ENCODE measurements at regions not wholly inside any gene's neighbourhood (a gene's known extent, or its start where the extent isn't known, plus 50 kb on each side); places are given as distances from the start of the nearest gene placed in this dataset.

GRCh38 chr7:33721895-33722294 is 183.4 kb upstream of the BMPER start:
- no peaks in the 10 kb centered on the region for H3K36me3 ChIP-seq
- H3K4me1 ChIP-seq = peaks cover 13% of the 10 kb centered on the region
- no peak for TF ChIP-seq CTCF (IDR thresholded peaks at IDR 0.05)
- DNase-seq = no peak
- H3K27ac ChIP-seq = no peak overlapping the region
- H3K4me3 ChIP-seq = no peak overlapping the region
- no peaks in the 10 kb centered on the region for H3K27me3 ChIP-seq (ENCODE audit: low read depth)
- ATAC-seq = no peak
- no peaks in the 10 kb centered on the region for H3K9me3 ChIP-seq
- intact Hi-C loops (cut with DNase I) = no loop called here

DNA sequence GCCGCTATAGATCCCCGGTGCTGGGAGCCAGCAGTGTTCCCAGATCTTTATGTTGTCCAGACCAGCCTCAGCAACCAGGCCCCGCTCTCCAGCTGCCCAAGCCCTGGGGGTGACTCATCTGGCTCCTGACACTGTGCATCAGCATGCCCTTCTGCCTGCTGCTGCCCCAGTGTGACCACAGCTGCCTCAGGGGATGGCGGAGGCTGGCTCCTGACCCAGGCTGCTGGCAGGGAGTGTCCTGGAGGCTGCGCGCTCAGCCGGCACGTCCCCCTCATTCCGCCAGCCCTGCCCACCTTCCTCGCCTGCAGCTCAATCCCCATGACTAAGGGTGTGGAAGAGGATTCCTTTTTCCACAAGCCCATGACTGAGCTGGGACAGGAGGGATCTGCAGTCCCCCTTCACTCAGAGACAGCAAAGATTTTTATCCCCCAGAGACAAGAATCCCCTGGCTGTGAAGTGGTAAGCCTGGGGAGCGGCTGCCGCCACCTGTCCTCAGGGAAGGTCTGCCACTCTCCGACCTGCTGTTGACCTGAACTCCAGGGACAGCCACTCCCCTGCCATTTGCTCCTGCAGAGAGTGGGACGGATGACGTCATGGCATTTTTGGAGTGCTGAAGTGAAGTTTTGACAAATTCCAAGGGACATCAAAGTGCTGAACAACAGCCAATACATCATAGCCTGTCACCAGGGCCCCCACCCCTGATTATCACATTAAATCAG is 182.8 kb upstream of the BMPER start:
- no peaks in the 10 kb centered on the region for H3K36me3 ChIP-seq
- intact Hi-C loops (cut with DNase I) = no loop called here
- no peaks in the 10 kb centered on the region for H3K9me3 ChIP-seq
- peak; percentile 25 to 56 for ATAC-seq
- H3K27ac ChIP-seq = no peak overlapping the region
- peaks cover 10% of the 10 kb centered on the region for H3K4me1 ChIP-seq
- no peak overlapping the region for H3K4me3 ChIP-seq
- no peaks in the 10 kb centered on the region for H3K27me3 ChIP-seq (ENCODE audit: low read depth)
- no peak for DNase-seq
- no peak for TF ChIP-seq CTCF (IDR thresholded peaks at IDR 0.05)

GRCh38 chr7:33724201-33724600 is 181.1 kb upstream of the BMPER start:
- H3K9me3 ChIP-seq = no peaks in the 10 kb centered on the region
- H3K4me1 ChIP-seq = peaks cover 10% of the 10 kb centered on the region
- intact Hi-C loops (cut with DNase I) = no loop called here
- TF ChIP-seq CTCF (IDR thresholded peaks at IDR 0.05) = no peak
- peak overlapping the region; percentile 24 for H3K27ac ChIP-seq
- H3K36me3 ChIP-seq = no peaks in the 10 kb centered on the region
- H3K27me3 ChIP-seq (ENCODE audit: low read depth) = no peaks in the 10 kb centered on the region
- no peak for DNase-seq
- no peak overlapping the region for H3K4me3 ChIP-seq
- ATAC-seq = no peak

- no peak for TF ChIP-seq CTCF (IDR thresholded peaks at IDR 0.05)
- ATAC-seq (no peak), DNase-seq (no peak)
- no peaks in the 10 kb centered on the region for H3K27me3 ChIP-seq (ENCODE audit: low read depth)
- H3K9me3 ChIP-seq = no peaks in the 10 kb centered on the region
- H3K27ac ChIP-seq = no peak overlapping the region
- peaks cover 10% of the 10 kb centered on the region for H3K4me1 ChIP-seq
- intact Hi-C loops (cut with DNase I) = no loop called here
- no peak overlapping the region for H3K4me3 ChIP-seq
- H3K36me3 ChIP-seq = no peaks in the 10 kb centered on the region
These were observed 180.0 kb upstream of the BMPER start for GRCh38 chr7:33725111-33726025.

GRCh38 chr7:33726582-33726981 is 178.8 kb upstream of the BMPER start:
- no peaks in the 10 kb centered on the region for H3K27me3 ChIP-seq (ENCODE audit: low read depth)
- H3K4me3 ChIP-seq = no peak overlapping the region
- H3K9me3 ChIP-seq = no peaks in the 10 kb centered on the region
- peak overlapping the region; percentile 25 for H3K27ac ChIP-seq
- intact Hi-C loops (cut with DNase I) = no loop called here
- H3K36me3 ChIP-seq = no peaks in the 10 kb centered on the region
- DNase-seq = no peak
- ATAC-seq = no peak
- H3K4me1 ChIP-seq = peaks cover 15% of the 10 kb centered on the region
- no peak for TF ChIP-seq CTCF (IDR thresholded peaks at IDR 0.05)
